Lower lobe of right lung (tissue), 2 donors: ENCODE measurements at regions not wholly inside any gene's neighbourhood (a gene's known extent, or its start where the extent isn't known, plus 50 kb on each side); places are given as distances from the start of the nearest gene placed in this dataset.

Experiments used
- ATAC-seq, 2 donors: fragments of 200-7000 bp; cut with Tn5 transposase; one replicate each; pipeline ENCODE4 v1.9.1; 2020 to 2022; ENCODE audit warnings: mild to moderate bottlenecking in 2 of 2, moderate library complexity in 2 of 2
- DNase-seq: peaks from one replicate; pipeline ENCODE4 v3.0.0-alpha.2; 2020
- H3K27ac ChIP-seq: fragments of 200-600 bp; one replicate; pipeline ENCODE4 v1.8.0; 2022
- H3K27me3 ChIP-seq: fragments of 200-600 bp; one replicate; pipeline ENCODE4 v1.8.0; 2022; ENCODE audit warnings: low read depth
- H3K36me3 ChIP-seq: fragments of 200-600 bp; one replicate; pipeline ENCODE4 v1.8.0; 2022; ENCODE audit warnings: mild to moderate bottlenecking
- H3K4me1 ChIP-seq: fragments of 200-600 bp; one replicate; pipeline ENCODE4 v1.8.0; 2022
- H3K4me3 ChIP-seq: fragments of 200-600 bp; one replicate; pipeline ENCODE4 v1.8.0; 2022; ENCODE audit warnings: mild to moderate bottlenecking
- H3K9me3 ChIP-seq: fragments of 200-600 bp; one replicate; pipeline ENCODE4 v1.8.0; 2022
- intact Hi-C: fragments of 100-400 bp; cut with DNase I; formaldehyde crosslinking; loops from one replicate; pipeline ENCODE4 v1.11.0; 2022
- TF ChIP-seq, protein P1 (sequence below): fragments of 200-600 bp; IDR thresholded peaks from one replicate; pipeline ENCODE4 v1.8.0; 2022; ENCODE audit warnings: antibody characterized with exemption, mild to moderate bottlenecking
- donor health status: DM: no; HTN: yes; CAD: no; lungs with severe emphysema.

DNA sequence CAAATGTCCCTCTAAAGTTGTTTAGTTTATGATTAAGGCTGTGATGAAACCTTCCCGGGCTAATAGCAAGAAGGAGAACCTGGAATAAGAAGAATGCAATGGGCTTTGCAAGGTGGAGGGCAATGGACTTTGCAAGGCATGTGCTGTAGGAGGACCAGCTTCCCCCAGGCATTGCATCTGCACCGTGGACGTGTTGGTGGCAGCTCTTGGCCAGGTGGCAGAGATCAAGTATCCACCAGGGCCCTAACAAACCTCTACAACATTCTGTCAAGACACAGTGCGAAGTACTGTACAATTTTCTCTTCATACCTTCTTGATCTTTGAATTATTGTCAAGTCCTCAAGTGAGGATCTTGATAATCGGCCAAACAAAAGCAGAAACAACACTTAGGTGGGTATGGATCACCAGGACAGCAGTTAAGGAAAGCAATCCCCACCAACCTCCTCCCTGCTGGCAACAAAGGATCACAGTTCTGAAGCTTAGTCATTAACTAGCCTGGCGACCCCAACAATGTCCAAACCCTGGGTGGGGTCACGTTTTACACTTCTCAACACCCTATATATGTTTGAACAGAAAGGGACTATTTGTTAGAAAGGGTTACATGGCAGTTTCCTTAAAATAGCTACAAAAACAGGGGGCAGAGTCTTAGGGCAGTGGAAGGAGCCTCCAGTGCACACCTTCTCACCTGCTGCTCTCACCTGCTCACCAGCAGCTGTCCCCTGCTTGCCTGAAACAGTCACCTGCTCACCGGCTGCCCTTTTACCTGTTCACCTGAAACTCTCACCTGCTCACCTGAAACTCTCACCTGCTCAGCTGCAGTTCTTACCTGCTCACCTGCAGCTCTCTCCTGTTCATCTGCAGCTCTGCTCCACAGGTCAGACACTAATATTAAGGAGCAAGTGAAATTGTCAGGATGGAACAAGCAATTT, 137.9 kb upstream of the LIPC start:
- Histone ChIP-seq H3K27ac (no peak overlapping the region), H3K4me3 (no peak overlapping the region), H3K27me3 (no peaks in the 10 kb centered on the region), H3K36me3 (no peaks in the 10 kb centered on the region), H3K4me1 (no peaks in the 10 kb centered on the region), H3K9me3 (no peaks in the 10 kb centered on the region)
- intact Hi-C loops = no loop called here
- TF ChIP-seq, protein P1, sequence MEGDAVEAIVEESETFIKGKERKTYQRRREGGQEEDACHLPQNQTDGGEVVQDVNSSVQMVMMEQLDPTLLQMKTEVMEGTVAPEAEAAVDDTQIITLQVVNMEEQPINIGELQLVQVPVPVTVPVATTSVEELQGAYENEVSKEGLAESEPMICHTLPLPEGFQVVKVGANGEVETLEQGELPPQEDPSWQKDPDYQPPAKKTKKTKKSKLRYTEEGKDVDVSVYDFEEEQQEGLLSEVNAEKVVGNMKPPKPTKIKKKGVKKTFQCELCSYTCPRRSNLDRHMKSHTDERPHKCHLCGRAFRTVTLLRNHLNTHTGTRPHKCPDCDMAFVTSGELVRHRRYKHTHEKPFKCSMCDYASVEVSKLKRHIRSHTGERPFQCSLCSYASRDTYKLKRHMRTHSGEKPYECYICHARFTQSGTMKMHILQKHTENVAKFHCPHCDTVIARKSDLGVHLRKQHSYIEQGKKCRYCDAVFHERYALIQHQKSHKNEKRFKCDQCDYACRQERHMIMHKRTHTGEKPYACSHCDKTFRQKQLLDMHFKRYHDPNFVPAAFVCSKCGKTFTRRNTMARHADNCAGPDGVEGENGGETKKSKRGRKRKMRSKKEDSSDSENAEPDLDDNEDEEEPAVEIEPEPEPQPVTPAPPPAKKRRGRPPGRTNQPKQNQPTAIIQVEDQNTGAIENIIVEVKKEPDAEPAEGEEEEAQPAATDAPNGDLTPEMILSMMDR = no peak
- ATAC-seq = no peak
- DNase-seq = no peak

DNA sequence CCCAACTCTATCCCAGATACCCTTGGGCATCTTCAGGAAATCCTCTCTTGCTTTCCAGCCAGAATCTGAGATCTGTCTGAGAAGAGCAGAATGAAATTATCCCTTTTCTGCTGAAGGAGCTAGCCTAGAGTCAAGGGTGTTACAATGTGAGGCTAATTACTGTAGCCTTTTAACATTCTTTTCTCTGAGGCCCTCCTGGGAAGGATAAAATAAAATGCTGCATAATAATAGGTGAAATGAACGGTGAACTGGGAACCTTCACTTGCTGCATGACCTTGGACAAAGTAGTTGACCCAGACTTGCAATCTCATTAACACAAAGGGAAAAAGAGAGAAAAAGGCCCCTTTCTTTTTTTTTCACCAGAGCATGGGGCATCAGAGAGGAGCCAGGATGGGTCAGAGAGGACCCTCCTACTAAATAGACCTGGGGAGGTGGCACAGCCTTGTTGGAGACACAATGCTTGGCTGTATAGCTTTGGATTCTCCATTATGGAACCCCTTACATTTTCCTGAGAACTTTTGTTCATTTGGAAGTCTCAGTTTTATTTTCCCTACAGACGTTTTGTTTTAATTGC, 137.0 kb upstream of the LIPC start:
- Histone ChIP-seq H3K27me3 (no peaks in the 10 kb centered on the region), H3K27ac (no peak overlapping the region), H3K9me3 (no peaks in the 10 kb centered on the region), H3K36me3 (no peaks in the 10 kb centered on the region), H3K4me1 (no peaks in the 10 kb centered on the region), H3K4me3 (no peak overlapping the region)
- ATAC-seq (no peak), DNase-seq (no peak)
- intact Hi-C loops = no loop called here
- TF ChIP-seq, protein P1 = no peak

DNA sequence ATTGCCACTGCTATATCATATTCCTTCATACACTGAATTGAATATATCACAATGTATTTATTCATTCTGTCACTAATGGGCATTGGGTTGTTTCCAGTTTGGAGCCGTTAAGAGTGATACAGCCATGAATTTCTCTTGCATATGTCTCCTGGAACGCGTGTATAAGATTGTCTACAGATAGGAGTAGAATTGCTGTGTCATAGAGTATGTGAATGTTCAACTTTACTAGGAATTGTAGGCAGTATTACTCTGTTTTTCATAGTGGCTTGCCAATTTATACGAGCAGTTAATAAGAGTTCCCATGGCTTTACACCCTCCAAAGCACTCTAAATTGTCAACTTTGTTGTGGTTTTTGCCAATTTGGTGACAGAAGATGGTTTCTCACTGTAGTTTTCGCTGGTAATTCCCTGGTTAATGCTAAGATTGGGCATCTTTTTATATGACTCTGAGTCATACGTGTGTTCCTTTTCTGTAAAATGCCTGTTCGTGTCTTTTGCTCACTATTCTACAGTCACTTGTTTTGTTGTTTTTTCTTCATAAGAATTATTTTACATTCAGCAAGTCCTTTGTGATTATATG, 136.1 kb upstream of the LIPC start:
- no peak for ATAC-seq
- intact Hi-C loops = no loop called here

DNA sequence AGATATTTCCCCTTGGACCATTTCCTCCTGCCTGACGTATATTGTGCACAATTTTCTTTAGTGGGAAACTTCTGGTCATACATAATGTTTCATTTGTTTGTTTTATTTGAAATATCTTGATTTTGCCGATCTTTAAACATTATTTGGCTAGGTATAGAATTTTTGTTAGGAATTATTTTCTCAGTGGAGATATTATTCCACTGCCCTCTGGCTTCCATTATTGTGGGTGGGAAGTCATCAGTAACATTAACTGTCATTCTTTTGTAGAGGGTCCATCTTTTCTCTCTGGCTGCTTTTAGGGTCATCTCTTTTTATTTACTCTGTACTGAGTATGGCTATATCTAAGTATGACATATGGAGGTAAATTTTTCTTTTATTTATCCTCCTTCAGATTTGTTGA, 135.5 kb upstream of the LIPC start:
- no peaks in the 10 kb centered on the region for H3K27me3 ChIP-seq
- ATAC-seq = no peak
- H3K9me3 ChIP-seq = no peaks in the 10 kb centered on the region
- no peaks in the 10 kb centered on the region for H3K4me1 ChIP-seq
- H3K4me3 ChIP-seq = no peak overlapping the region
- TF ChIP-seq, protein P1 = no peak
- DNase-seq = no peak
- no peaks in the 10 kb centered on the region for H3K36me3 ChIP-seq
- H3K27ac ChIP-seq = no peak overlapping the region
- intact Hi-C loops = no loop called here

More for the DNA sequence above, 136.1 kb upstream of the LIPC start:
- Histone ChIP-seq H3K27me3 (no peaks in the 10 kb centered on the region), H3K4me1 (no peaks in the 10 kb centered on the region), H3K4me3 (no peak overlapping the region), H3K9me3 (no peaks in the 10 kb centered on the region), H3K36me3 (no peaks in the 10 kb centered on the region), H3K27ac (no peak overlapping the region)
- TF ChIP-seq, protein P1 = no peak
- no peak for DNase-seq

DNA sequence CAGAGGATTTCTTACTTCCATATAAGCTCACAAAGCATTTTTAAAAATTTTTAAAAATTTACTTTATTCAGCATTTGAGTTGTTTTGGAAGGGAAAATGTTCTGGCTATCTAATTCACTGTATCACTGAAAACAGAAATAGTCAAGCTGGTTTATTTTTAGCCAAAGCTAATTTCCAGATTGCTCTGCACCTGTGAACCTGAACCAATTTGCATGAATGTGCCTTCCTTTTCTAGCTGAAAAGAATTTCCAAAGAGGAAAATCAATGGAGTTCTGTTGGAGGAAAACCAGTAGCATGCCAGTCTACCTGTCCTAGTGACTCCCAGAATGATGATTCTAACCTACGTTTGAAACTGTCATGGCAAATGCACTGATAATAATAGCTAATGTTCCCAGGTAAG, 134.2 kb upstream of the LIPC start:
- Histone ChIP-seq H3K27ac (no peak overlapping the region), H3K4me3 (no peak overlapping the region), H3K9me3 (no peaks in the 10 kb centered on the region), H3K36me3 (no peaks in the 10 kb centered on the region), H3K27me3 (no peaks in the 10 kb centered on the region), H3K4me1 (no peaks in the 10 kb centered on the region)
- TF ChIP-seq, protein P1 = no peak
- intact Hi-C loops = no loop called here
- ATAC-seq (no peak), DNase-seq (no peak)
